Mesenchymal stem cell (in vitro differentiated cells and primary cell): ENCODE measurements at regions not wholly inside any gene's neighbourhood (a gene's known extent, or its start where the extent isn't known, plus 50 kb on each side); places are given as distances from the start of the nearest gene placed in this dataset.

ENCODE experiments used
- DNase-seq: peaks from one replicate; pipeline ENCODE4 v3.0.0-alpha.2; 2013
- H2AFZ ChIP-seq: one replicate; pipeline ENCODE4 v1.6.1; 2013; ENCODE audit warnings: low read depth, mild to moderate bottlenecking, control low read depth, inconsistent platforms, low read length, moderate library complexity
- H2AK5ac ChIP-seq: 2 replicates; pipeline ENCODE4 v1.6.1; 2013; ENCODE audit warnings: low read length, moderate library complexity, mild to moderate bottlenecking, inconsistent platforms; ENCODE audit not compliant: severe bottlenecking
- H2BK120ac ChIP-seq: one replicate; pipeline ENCODE4 v1.6.1; 2013; ENCODE audit warnings: low read depth, mild to moderate bottlenecking, inconsistent platforms, low read length, moderate library complexity
- H2BK12ac ChIP-seq, 2 experiments: one replicate each; pipeline ENCODE4 v1.6.1; 2013; ENCODE audit warnings: inconsistent platforms in 2 of 2, low read length in 2 of 2, mild to moderate bottlenecking in 2 of 2, moderate library complexity in 2 of 2, control low read depth in 1 of 2
- H2BK15ac ChIP-seq: one replicate; pipeline ENCODE4 v1.6.1; 2013; ENCODE audit warnings: mild to moderate bottlenecking, low read depth, inconsistent platforms; ENCODE audit not compliant: poor library complexity, severe bottlenecking
- H2BK5ac ChIP-seq: 2 replicates; pipeline ENCODE4 v1.6.1; 2013; ENCODE audit warnings: low read depth, mild to moderate bottlenecking, low read length, control low read depth, inconsistent platforms; ENCODE audit not compliant: poor library complexity, severe bottlenecking
- H3K14ac ChIP-seq, 2 experiments: one replicate each; pipeline ENCODE4 v1.6.1; 2013; ENCODE audit warnings: inconsistent platforms in 2 of 2, low read length in 2 of 2, control low read depth in 1 of 2, mild to moderate bottlenecking in 1 of 2, moderate library complexity in 1 of 2
- H3K18ac ChIP-seq, 2 experiments: one replicate each; pipeline ENCODE4 v1.6.1; 2013; ENCODE audit warnings: inconsistent platforms in 2 of 2, low read length in 2 of 2, control low read depth in 1 of 2, low read depth in 1 of 2, mild to moderate bottlenecking in 1 of 2
- H3K23ac ChIP-seq, 2 experiments: one replicate each; pipeline ENCODE4 v1.6.1; 2013; ENCODE audit warnings: inconsistent platforms in 2 of 2, low read length in 2 of 2, mild to moderate bottlenecking in 2 of 2, moderate library complexity in 2 of 2, control low read depth in 1 of 2
- H3K27ac ChIP-seq: 2 replicates; pipeline ENCODE4 v1.5.1; 2013; ENCODE audit warnings: mild to moderate bottlenecking, moderate library complexity, low read length, control low read depth, inconsistent platforms; ENCODE audit not compliant: poor library complexity, severe bottlenecking
- H3K27me3 ChIP-seq, 2 experiments: 2 replicates each; pipeline versions ENCODE4 v1.6.1 to v1.7.0; 2013; ENCODE audit warnings: low read length in 2 of 2, mild to moderate bottlenecking in 2 of 2, moderate library complexity in 2 of 2, control low read depth in 1 of 2, inconsistent platforms in 1 of 2; ENCODE audit not compliant: control insufficient read depth in 1 of 2, insufficient read depth in 1 of 2
- H3K36me3 ChIP-seq, 2 experiments: 2 replicates each; pipeline versions ENCODE4 v1.6.1 to v1.7.0; 2013; ENCODE audit warnings: low read length in 2 of 2, control low read depth in 1 of 2, inconsistent platforms in 1 of 2, low read depth in 1 of 2, mild to moderate bottlenecking in 1 of 2; ENCODE audit not compliant: insufficient read depth in 2 of 2, control insufficient read depth in 1 of 2
- H3K4ac ChIP-seq, 2 experiments: one replicate each; pipeline ENCODE4 v1.6.1; 2013; ENCODE audit warnings: inconsistent platforms in 2 of 2, low read length in 2 of 2, mild to moderate bottlenecking in 2 of 2, moderate library complexity in 2 of 2, control low read depth in 1 of 2, low read depth in 1 of 2
- H3K4me1 ChIP-seq: 2 replicates; pipeline ENCODE4 v1.6.1; 2013; ENCODE audit warnings: low read depth, low read length, control low read depth; ENCODE audit not compliant: control insufficient read depth, insufficient read depth
- H3K4me2 ChIP-seq: 2 replicates; pipeline ENCODE4 v1.6.1; 2013; ENCODE audit warnings: low read length, mild to moderate bottlenecking, inconsistent platforms; ENCODE audit not compliant: poor library complexity, severe bottlenecking
- H3K4me3 ChIP-seq, 2 experiments: 2 replicates each; pipeline versions ENCODE4 v1.5.1 to v1.7.0; 2013; ENCODE audit warnings: low read length in 2 of 2, mild to moderate bottlenecking in 2 of 2, control low read depth in 1 of 2, low read depth in 1 of 2; ENCODE audit not compliant: insufficient read depth in 1 of 2
- H3K79me1 ChIP-seq: replicated peaks from 2 replicates; pipeline ENCODE4 v1.6.1; 2013; ENCODE audit warnings: mild to moderate bottlenecking, control low read depth, low read length, inconsistent platforms; ENCODE audit not compliant: poor library complexity, severe bottlenecking
- H3K9ac ChIP-seq: 2 replicates; pipeline ENCODE4 v1.7.0; 2013; ENCODE audit warnings: mild to moderate bottlenecking, low read length, moderate library complexity
- H3K9me3 ChIP-seq: 2 replicates; pipeline ENCODE4 v1.7.0; 2013; ENCODE audit warnings: mild to moderate bottlenecking, low read length; ENCODE audit not compliant: control insufficient read depth
- H4K8ac ChIP-seq: one replicate; pipeline ENCODE4 v1.6.1; 2013; ENCODE audit warnings: inconsistent platforms, mild to moderate bottlenecking, low read length, moderate library complexity
- H4K91ac ChIP-seq: one replicate; pipeline ENCODE4 v1.6.1; 2013; ENCODE audit warnings: mild to moderate bottlenecking, low read length, inconsistent platforms
- WGBS: methylation state at CpG from one replicate; pipeline ENCODE4 v1.1.7; 2013; ENCODE audit warnings: mixed read lengths; 5-methylcytosine and 5-hydroxymethylcytosine counted together

- Histone ChIP-seq H3K79me1 (no peaks in the 10 kb centered on the region), H2BK5ac (no peak overlapping the region), H3K27me3 (no peaks in the 10 kb centered on the region), H3K27ac (no peak overlapping the region), H2BK120ac (no peak overlapping the region), H4K91ac (no peak overlapping the region), H3K9me3 (no peaks in the 10 kb centered on the region), H3K9ac (no peak overlapping the region), H3K4me2 (no peak overlapping the region), H3K4me3 (no peak overlapping the region), H3K14ac (no peak overlapping the region), H3K36me3 (no peaks in the 10 kb centered on the region), H2BK12ac (no peak overlapping the region), H3K18ac (no peak overlapping the region), H3K23ac (no peak overlapping the region), H2AFZ (no peak overlapping the region), H3K4ac (no peak overlapping the region), H3K4me1 (no peaks in the 10 kb centered on the region), H2BK15ac (no peak overlapping the region), H2AK5ac (no peak overlapping the region), H4K8ac (no peak overlapping the region)
- WGBS, result 87% methylated on average over 5 of the region's 5 CpGs
- no peak for DNase-seq
Measured at GRCh38 chr16:62882552-62883221, 846.4 kb upstream of the CDH8 start.

- Histone ChIP-seq H4K8ac (no peak overlapping the region), H4K91ac (no peak overlapping the region), H3K36me3 (no peaks in the 10 kb centered on the region), H3K27ac (no peak overlapping the region), H3K4me3 (no peak overlapping the region), H3K4me2 (no peak overlapping the region), H3K27me3 (no peaks in the 10 kb centered on the region), H2BK5ac (no peak overlapping the region), H2AFZ (no peak overlapping the region), H3K23ac (no peak overlapping the region), H3K4ac (no peak overlapping the region), H3K9ac (no peak overlapping the region), H2AK5ac (no peak overlapping the region), H2BK15ac (no peak overlapping the region), H3K9me3 (no peaks in the 10 kb centered on the region), H3K4me1 (no peaks in the 10 kb centered on the region), H2BK120ac (no peak overlapping the region), H3K79me1 (no peaks in the 10 kb centered on the region), H3K14ac (no peak overlapping the region), H3K18ac (no peak overlapping the region), H2BK12ac (no peak overlapping the region)
- no peak for DNase-seq
- WGBS, result 70% methylated on average over 1 of the region's 1 CpG
Measured at GRCh38 chr16:62876133-62876532, 839.9 kb upstream of the CDH8 start.

GRCh38 chr16:62872339-62872738 is 836.1 kb upstream of the CDH8 start:
- H3K27ac ChIP-seq, result no peak overlapping the region
- no peak overlapping the region for H3K14ac ChIP-seq
- H2BK12ac ChIP-seq, result no peak overlapping the region
- H2BK5ac ChIP-seq, result no peak overlapping the region
- no peak overlapping the region for H2AFZ ChIP-seq
- no peak overlapping the region for H2AK5ac ChIP-seq
- H3K4me3 ChIP-seq, result no peak overlapping the region
- no peak for DNase-seq
- H3K23ac ChIP-seq, result no peak overlapping the region
- H2BK15ac ChIP-seq, result no peak overlapping the region
- no CpG with 5 or more reads among the region's 1 CpG for WGBS
- H4K91ac ChIP-seq, result no peak overlapping the region
- no peaks in the 10 kb centered on the region for H3K27me3 ChIP-seq
- H3K18ac ChIP-seq, result no peak overlapping the region
- no peak overlapping the region for H2BK120ac ChIP-seq
- H3K36me3 ChIP-seq, result no peaks in the 10 kb centered on the region
- H4K8ac ChIP-seq, result no peak overlapping the region
- H3K9me3 ChIP-seq, result no peaks in the 10 kb centered on the region
- H3K4ac ChIP-seq, result no peak overlapping the region
- no peaks in the 10 kb centered on the region for H3K4me1 ChIP-seq
- H3K79me1 ChIP-seq, result no peaks in the 10 kb centered on the region
- H3K9ac ChIP-seq, result no peak overlapping the region
- H3K4me2 ChIP-seq, result no peak overlapping the region

GRCh38 chr16:62870554-62870953 is 834.3 kb upstream of the CDH8 start:
- Histone ChIP-seq H2BK5ac (no peak overlapping the region), H4K8ac (no peak overlapping the region), H3K4me2 (no peak overlapping the region), H2AK5ac (no peak overlapping the region), H3K4me1 (no peaks in the 10 kb centered on the region), H3K27ac (no peak overlapping the region), H4K91ac (no peak overlapping the region), H3K36me3 (no peaks in the 10 kb centered on the region), H3K23ac (no peak overlapping the region), H3K4ac (no peak overlapping the region), H3K4me3 (no peak overlapping the region), H3K9ac (no peak overlapping the region), H2BK12ac (no peak overlapping the region), H2BK120ac (no peak overlapping the region), H2BK15ac (no peak overlapping the region), H3K27me3 (no peaks in the 10 kb centered on the region), H3K14ac (no peak overlapping the region), H3K18ac (no peak overlapping the region), H3K9me3 (no peaks in the 10 kb centered on the region), H2AFZ (no peak overlapping the region), H3K79me1 (no peaks in the 10 kb centered on the region)
- DNase-seq, result no peak
